ENCODE measurements at regions not wholly inside any gene's neighbourhood (a gene's known extent, or its start where the extent isn't known, plus 50 kb on each side); places are given as distances from the start of the nearest gene placed in this dataset.
"Not testable (repeated sequence)": the region's sequence is repeated elsewhere in the genome, so short reads cannot be mapped to it uniquely, and the experiment has no call there.

DNA sequence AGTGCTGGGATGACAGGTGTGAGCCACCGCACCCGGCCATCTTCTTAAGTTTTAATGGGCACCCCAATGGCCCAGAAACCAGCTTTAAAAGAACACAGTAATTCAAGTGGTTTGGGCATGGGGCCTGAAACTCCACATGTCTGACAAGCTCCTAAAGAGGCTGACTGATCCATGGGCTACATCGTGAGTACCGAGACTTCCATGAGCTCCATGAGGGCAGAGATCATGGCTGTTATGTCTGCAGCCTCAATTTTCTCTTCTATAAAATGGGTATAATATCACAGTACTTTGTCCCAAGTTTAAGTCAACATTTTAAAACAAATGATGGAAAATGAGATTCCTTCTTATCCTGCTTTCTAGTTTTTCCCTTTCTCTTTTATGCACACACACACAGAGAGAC is 397.6 kb upstream of the MAF start:
- DNase-seq: no peak

DNA sequence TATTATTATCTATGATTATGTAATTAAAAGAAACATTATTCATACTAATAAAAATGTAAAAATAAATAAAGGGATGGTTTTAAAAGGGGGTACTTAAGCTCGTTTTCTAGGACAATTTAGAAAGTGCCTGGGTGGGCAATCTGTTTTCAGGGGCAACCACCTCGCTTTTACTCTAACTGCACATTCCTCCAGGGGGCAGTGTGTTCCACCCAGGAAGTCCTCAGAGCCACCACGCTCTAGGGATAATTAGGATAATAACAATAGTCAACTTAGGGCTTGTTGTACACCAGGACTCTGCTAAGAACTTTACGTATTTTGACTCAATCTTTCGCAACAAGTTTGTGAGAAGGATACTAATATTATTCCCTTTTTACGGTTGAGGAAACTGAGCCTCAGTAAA is 396.7 kb upstream of the MAF start:
- no peak for DNase-seq

DNA sequence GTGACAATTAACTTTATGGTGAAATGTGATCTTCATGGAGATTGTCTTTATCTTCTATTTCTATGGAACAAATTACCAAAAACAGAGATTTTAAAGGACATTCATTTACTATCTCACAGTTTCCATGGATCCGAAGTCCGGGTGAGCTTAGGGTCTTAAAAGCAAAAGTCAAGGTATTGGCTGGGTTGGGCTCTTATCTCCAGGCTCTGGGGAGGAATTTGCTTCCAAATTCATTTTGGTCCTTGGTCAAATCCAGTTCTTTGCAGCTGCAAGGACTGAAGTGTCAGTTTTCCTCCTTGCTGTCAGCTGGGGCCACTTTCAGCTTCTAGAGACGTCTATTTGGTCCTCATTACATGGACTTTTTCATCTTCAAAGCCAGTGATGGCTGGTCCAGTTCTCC is 395.8 kb upstream of the MAF start:
- no peak for DNase-seq

DNA sequence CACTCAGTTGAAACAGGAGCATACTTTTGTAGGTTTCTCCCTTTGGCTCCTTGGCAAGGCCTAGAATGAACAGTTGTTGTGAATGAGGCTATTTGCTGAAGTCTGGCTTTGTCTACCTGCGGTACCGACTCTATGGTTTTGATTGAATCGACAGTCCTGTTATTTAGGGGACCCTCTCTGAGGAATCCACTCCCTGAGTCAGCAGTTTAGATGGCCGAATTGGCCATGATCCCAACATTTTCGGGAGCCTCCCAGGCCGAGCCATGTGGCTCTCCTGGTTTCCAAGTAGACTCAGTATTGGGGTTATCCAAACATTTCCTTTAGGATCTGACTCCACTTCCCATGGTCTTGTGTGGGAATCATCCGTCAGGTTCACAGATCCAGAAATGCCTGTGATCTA is 394.8 kb upstream of the MAF start:
- DNase-seq: no peak

DNA sequence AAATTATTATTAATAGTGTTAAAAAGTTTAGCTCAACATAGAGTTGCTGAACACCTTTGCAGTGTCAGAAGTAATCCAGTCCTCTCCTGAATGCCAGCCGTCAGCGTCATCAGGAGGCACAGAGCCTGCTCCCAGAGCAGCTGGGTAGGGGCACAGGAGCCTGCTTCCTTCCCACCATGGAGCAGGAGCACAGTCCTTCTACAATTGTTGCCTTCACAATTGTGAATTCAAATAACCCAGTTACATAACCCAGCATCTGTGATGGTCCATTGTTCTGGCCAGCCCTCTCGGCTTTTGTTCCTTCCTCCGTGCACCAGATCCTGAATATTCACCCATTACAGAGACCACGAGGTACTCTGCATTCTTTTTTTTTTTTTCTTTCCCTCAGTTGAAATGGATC is 393.9 kb upstream of the MAF start:
- no peak for DNase-seq

DNA sequence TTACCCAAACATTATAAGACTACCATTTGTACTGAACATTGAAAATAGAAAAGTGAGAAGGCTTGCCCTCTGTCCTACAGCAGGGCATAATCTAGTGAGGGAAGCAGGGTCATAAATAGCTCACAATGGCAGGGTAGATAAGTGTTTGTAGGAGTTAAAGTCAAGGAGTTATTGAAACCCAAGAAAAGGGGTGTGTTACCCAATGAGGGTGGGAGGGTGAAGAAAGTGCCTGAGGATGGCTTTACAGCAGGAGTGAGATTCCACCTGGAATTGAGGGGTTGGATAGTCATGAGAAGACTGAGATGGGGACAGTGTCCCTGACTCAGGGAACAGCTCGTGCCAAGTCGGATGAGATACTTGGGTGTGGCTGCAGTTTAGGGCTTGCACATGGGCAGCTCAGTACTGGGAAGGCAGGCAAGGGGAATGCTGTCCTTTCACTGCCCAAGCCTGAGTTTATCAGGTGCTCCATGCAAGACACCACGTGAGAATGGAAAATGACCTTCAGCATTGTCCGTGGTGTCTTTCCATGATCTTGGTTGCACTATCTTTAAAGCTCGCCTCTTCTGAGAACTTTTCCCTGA is 393.2 kb upstream of the MAF start:
- no peak for DNase-seq

DNA sequence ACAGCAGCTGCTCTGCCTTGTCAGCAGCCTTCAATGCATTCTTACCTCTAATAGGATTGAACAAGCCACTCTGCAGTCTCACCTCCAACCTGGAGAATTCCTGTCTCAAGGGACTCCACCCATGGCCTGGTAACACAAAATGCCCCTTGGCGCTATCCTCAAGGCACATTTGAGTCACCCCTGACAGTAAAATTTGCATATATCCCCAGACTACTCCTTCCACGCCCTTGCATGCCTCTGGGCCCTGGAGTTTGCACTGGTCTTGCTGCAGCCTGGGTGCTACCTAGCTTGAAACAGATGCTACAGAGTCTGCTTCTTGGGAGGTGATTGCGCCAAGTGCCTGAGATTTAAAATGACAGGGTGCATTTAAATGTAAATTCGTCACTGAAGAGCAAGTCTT is 391.4 kb upstream of the MAF start:
- no peak for DNase-seq

DNA sequence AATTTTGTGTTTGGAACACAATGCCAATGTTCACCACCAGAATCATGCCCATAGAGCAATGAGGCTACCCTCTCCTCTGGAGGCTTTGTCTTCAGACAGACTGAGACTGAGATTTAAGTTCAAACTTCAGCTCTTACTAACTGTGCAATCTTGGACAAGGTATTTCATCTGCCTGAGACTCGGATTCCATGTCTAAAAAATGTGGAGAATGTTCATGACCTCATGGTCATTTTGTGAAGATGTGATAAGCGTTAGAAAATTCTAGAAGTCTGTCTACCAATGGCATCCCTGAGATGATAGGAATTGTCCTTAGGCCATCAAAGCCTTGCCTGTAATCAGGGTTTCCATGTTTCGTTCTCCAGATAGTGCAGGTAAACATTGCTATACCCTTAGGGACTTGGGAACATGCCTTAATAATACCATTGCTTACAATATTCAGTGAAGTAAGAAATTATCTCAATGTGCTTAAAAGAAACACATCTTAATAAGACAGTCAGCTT is 388.2 kb upstream of the MAF start:
- DNase-seq: no peak

DNA sequence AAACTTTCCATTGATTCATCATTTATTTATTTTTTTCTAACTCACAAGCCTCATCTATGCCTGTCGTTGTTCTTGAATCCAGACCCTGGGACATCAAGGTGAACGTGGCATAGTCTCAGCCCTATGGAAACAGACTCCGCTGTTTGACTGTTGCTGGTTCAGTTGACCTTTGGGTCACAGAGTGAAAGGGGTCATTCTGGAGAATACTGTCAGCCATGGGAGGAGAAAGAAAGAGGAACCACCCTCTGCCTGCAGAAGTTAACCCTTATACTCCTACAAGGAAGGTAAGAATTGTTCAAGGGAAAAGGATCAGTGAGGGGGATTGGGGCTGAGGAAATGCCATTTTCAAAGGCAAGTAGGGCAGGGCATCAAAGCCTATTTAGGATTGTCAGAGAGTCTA is 387.6 kb upstream of the MAF start:
- DNase-seq: no peak

DNA sequence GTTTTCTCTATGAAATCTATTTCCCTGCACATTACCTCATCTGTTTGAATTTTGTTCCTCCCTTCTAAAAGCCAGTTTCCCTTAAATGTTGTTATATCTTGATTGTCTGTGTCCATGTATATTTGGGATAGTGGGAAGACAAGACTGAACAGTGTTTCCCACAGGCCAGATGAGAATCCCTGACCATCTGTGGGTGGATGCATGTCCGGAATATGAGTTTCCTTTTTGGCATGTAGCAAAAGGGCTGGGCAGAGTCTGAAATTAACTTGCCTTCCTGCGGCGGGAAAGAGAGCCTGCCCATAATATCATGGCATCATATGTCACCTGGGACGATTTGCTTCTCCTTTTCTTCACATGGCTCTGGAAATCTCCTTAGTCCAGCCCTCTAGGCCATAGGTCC is 385.8 kb upstream of the MAF start:
- DNase-seq: no peak

DNA sequence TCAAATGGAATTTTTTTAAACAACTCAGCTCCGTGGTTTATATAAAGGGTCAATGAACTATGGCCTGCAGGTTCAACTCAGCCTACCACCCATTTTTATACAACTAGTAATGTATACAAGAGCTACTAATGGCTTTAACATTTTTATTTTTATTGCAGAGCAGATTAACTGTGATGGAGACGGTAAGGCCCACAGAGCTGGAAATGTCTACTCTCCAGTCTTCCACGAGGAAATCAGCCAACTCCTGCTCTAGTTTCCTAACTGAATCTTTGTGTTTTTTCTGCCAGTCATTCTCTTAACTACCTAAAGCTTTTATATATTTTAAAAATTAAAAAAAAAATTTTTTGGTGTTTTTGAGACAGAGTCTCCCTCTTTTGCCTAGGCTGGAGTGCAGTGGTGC is 385.1 kb upstream of the MAF start:
- no peak for DNase-seq

DNA sequence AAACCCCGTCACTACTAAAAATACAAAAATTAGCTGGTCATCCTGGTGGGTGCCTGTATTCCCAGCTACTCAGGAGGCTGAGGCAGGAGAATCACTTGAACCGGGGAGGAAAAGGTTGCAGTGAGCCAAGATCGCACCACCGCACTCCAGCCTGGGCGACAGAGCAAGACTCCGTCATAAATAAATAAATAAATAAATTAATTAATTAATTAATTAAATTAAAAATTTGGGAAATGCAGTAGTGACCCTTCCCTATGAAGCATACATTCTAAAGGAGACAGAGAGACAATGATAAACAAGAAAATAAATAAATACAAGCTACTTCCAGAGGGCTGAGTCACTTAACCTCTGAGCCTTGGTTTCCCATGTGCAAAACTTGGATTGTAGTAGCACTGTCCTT is 383.6 kb upstream of the MAF start:
- not testable (repeated sequence) for DNase-seq

DNA sequence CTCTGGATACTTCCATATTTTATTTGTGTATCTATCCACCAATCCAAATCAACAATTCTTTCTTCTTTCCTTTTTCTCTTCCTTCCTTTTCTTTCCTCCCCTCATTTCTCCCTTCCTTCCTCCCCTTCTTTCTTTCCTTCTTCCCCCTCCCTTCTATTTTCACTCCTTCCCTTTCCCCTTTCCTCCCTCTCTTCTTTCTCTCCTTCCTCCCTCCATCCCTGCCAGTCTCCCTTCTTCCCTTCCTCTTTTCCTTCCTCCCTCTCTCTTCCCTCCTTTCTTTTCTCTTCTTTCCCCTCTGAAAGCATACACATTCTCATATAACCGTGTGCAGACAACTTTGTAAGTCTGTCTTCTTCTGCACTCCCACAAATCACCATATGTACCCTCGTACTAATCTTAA is 382.3 kb upstream of the MAF start:
- DNase-seq: no peak

DNA sequence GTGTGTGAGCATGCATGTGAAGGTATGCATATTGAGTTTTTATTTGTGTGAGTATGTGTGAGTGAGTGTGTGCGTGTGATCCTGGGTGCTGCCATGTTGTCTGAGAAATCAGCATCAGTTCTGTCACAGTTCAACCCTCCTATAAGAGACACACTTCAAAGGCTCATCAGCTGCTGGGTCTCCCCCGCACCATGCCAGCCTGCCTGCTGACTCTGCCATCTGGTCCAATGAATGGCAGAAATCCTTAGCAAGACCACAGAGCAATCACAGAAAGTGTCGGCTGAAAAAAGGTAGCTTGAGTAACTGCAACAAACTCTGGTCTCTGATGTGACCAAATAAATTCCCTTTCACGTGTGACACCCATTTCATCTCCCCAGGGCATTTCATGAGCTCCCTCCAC is 381.8 kb upstream of the MAF start:
- DNase-seq: no peak

DNA sequence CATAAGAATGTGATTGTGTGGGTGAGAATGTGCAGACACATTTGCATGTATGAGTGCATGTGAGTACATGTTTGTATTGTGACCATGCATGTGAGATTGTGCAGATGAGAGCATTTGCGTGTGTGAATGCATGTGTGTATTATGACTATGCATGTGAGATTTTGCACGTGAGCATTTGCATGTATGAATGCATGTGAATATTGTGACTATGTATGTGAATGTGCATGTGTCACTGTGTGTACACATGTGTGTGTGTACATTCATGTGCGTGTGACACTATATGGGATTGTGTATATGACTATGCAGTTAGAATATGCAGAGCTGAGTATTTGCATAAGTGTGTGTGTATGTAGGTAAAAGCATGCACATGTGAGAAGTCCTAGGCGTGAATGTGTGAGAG is 381.3 kb upstream of the MAF start:
- DNase-seq: no peak

DNA sequence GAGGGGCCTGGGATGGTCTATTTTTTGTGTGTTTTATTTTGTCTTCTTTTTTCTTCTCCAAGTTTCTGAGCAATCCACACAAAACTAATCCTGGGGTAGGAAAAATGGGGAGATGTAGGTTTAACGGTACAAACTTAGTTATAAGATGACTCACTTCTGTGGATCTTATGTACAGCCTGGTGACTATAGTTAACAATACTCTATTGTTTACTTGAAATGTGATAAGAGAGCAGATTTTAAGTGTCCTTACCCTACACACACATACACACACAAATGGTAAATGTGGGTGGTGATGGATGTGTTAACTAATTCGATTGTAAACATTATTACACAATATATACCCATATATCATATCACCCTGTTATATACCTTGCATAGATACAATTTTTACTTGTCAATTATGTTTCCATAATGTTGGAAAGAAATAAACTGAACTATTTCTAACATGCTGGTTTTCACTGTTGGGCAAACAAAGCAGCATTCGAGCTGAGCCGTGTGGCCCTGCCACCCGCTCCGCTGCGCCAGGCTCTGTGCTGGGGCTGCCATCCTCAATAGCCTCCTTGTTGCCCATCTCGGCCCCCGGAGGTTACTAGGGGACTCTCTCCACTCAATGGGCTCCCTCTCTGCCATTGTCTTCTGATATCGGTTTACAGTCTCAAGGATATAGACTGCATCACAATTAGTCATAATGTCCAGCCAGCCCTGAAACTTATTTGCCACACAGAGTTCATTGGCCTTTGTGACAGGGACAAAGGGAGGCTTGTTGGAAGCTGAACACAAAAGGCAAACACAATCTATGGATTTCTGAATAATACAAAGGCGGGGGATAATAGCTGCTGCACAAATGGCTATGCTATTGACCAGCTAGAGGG is 380.3 kb upstream of the MAF start:
- no peak for DNase-seq

DNA sequence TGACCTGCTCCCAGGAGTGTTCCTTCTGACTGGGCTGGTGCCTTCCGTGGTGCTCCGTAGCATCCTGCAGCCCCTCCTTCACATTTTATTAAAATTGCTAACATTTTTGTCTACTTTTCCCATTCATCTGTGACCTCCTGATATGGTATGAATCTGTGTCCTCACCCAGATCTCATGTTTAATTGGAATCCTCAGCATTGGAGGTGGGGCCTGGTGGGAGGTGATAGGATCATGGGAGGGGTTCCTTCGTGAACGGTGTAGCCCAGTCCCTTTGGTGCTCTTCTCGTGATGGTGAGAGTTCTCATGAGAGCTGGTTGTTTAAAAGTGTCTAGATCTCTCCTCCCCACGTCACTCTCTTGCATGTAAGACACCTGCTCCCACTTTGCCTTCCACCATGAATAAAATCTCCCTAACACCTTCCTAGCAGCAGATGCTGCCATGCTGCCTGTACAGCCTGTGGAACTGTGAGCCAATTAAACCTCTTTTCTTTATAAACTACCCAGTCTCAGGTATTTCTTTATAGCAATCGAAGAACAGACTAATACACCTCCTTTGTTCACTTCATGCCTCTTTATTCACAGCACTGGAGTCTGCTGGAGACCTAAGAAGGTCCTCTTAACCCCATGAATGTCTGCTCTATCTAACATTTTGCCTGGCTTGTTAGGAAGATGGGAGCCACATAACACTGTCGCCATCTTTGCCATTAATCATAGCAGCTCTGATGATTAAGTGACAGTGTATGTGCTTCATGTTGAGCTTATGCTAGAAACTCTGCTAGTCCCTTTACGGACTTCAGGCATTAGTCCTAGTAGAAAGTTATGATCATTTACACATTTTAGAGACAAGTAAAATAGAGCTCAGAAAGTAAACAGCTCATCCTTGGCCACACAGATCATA is 377.7 kb upstream of the MAF start:
- no peak for DNase-seq

DNA sequence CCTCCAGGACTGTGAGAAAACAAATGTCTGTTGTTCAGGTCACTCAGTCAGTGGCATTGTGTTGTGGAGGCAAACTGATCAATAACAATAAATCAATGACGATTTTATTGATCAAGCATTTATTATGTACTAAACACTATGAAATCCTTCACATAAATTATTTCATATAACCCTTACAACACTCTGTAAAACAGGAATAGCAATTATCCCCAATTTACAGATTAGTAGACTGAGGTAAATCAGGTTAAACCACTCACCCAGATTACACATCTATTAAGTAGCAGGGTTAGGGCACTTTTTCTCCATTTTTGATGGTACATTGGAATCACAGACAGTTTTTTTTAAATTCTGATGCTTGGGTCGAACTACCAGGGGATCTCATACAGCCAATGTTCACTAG is 372.8 kb upstream of the MAF start:
- no peak for DNase-seq

DNA sequence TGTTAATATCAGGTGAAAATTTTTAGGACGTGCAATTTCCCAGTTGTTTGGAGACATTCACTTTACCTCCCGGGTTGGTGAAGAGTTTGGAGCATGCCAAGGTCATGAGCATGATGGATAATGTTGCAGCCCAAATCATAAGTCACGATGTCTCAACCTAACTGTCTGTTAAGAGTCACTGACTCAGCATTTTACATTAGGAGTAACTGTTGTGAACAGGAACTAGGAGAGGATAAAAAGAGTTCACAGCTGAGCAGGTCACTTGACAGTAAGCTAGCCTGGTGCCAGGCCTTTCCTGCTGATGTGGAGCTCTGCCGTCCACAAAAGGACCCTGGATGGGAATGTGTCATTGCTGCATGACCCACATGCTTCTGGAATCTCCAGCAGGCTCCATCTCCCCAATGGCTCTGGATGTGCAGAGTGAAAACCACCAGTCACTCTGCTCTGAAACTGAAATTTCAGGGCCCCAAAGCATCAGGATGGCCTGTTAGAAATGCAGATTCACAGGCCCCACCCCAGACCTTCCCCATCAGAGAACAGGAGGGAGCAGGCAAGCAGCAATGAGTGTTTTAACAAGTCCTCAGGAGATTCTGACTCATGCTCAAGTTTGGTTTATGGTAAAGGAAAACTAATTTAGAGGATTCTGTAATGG is 371.6 kb upstream of the MAF start:
- no peak for DNase-seq

DNA sequence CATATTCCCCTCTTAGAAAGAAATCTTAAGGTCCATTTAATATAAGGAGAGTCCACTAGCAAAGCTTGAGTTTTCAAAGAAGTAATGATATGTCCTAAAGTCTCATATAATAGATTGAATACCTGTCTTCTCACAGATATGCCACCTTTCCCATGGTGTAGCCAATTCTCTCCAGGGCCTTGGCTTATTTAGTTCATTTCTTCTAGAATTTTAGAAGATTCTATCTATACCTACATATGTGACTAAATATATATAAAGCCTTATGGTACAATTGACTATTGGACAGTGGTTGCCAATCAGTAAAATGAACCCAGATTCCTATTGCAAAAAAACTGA is 370.7 kb upstream of the MAF start:
- no peak for DNase-seq

DNA sequence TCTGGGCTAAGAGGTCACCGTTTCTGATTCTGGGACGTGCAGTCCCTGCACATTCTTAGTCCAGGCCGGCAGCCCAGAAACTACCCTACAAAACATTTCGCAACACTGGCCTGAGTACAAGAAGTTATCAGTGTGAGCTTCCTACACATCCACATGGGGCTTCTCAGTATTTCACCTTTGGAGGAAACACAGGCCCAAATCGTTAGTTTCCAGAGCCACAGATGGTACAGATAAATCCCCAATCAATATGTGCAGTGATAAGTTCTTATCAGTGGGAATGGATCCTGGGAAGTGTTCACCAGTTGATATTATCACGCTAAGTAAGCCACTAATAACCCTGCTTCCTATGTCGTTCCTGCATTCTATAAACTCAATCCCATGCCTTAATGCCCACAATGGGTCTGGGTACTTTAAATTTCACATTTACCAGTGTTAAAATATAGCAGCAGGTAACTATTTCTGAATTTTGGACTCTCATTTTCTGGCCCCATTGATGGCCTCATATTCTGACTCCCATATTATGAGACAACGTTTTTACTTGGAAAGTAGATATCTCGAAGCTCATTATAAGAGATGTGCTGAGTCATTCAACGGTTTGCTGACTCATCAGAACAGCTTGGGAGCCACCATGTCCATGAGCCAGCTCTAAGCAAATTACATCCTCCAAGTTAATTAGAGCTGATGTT is 370.2 kb upstream of the MAF start:
- DNase-seq: no peak

DNA sequence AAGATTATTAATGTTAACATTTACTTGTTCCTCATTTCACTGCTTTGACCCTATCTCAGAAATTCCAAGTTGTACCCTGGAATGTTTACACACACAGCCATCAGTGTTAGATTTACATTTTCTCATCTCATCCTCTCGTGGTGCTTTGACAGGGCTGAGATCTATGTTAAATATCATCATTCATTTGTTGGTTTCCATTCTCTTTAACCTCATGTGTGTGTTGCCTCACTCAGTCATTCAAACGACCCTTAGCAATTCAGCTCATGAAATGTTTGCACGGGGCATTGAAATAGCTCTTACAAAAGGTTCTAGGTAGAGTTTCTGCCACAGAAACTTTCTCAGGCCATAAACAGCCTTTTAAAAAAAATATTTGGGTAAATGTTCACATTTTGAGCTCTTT is 369.6 kb upstream of the MAF start:
- no peak for DNase-seq

DNA sequence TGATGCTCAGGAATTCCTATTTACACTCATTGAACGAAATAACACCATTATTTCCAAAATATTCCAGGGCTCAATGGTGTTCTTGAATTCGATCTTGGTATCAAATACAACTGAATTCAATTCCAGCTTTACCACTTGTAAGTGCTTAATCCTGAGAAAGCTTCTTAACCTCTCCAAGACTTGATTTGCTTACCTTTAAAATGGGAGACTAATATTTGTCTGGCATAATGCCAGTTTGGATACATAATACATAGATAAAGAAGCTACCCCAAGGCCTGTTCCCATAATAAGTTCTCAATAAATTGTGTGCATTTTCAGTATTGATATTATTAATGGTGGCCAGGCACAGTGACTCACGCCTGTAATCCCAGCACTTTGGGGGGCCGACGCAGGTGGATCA is 368.9 kb upstream of the MAF start:
- no peak for DNase-seq
